ENCODE measurements at regions not wholly inside any gene's neighbourhood (a gene's known extent, or its start where the extent isn't known, plus 50 kb on each side); places are given as distances from the start of the nearest gene placed in this dataset.

DNA sequence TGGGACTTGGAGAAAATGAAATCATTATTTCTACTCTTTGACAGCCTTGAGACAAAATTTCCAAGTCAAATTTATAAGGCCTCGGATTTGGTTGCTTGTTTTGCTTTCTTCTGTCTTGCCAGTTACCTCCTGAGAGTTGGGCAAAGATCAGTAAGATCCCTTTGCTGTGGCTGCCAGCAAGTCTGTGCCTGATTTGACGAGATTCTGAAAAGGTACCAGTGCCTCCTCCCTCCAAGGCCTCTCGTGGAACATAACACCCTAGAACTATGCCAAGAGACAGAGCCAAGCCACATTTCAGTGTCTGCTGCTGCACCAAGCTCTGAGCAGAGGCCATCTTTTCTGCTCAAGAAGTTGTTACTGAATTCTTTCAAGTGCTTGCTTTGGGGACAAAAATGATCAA is 61.0 kb downstream of the GTPBP8 start:
- no peak for DNase-seq

DNA sequence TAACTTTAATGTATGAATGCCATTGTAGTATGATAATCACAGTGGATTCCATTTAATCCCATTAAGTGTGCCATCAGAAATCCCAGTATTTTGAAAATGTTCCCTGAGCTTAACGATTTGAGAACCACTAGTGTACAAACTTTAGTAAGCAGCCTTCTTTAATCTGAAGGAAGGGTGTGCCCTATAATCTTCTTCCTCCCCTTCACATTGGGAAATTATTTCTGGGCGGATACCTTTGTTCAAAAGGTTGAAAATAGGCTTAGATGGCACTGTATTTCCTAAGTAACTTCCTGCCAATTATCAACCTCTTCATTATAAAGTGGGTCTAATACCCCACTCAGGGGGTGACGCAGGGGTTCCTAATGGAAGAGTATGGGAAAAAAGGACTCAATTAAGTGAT is 62.4 kb downstream of the GTPBP8 start:
- peak; percentile 7 for DNase-seq

DNA sequence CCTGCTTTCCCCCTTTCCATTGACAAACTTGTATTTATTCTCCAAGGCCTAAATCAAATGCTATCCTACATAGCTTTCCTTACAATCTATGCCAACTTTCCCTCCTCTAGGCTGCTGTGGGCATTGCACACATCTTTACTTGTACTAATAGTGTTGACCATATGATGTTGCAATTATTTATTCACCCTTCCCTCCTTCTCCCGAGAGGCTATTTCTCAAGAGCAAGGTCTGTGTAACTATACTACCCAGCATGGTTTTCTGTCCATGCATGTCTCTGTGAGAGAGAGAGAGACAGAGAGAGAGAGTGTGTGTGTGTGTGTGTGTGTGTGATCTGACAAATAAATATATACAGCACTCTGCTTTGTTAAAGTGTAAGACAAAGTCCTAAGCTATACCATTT is 63.8 kb downstream of the GTPBP8 start:
- DNase-seq, result peak; percentile 72

DNA sequence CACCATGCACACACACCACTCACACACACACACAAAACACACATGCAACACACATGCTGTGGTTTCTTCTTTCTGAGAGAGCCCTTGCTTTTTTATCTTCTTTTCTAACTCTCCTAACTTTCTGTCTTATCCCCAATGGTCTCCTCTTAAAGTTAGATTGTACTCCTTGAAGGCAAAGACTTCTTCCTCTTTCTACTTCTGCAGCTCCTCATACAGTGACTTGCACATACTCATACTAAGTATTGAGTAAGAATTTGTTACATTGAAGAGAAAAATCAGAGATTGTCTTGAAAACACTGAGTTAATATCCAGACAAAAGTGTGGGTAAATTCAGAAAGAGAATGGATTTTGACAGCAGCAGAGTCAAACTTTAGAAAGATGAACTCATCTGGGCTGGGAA is 64.4 kb downstream of the GTPBP8 start:
- DNase-seq, result peak; percentile 76

DNA sequence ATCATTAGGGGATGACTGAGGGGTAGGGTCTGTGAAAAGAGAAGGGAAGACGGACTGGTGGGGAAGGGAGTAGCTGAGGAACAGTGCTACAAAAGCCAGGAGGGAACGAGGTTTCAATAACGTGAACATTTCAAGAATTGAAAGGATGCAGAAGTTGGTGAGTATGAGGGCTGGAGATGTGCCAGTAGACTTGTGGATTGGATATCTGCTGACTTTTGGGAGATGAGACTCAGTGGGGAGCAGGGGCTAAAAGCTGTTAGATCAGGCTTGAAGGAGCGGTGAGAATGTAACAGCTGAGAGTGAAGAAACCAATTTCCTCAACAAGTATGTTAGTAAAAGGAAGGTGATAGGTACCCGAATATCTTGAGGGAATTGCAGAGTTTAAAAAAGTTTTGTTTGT is 65.2 kb downstream of the GTPBP8 start:
- no peak for DNase-seq

DNA sequence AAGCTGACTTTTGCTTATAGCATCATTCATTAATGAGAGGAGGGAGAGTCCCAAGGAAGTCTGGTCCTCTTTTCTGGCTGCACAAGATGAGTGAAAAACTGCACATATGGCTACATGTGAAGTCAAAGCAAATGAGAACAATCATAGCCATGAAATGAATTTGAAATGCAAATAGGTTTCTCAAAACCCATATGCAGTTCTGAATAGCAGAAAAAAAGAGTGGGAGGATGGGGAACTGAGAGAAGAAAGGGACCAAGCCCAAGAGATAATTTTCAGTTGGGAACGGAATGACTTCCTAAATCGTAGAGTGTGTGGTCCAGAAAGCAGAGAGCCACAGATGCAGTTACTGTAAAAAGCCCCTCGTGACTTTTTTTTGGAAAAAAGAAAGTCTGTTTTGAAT is 66.3 kb downstream of the GTPBP8 start:
- DNase-seq, result peak; percentile 76

DNA sequence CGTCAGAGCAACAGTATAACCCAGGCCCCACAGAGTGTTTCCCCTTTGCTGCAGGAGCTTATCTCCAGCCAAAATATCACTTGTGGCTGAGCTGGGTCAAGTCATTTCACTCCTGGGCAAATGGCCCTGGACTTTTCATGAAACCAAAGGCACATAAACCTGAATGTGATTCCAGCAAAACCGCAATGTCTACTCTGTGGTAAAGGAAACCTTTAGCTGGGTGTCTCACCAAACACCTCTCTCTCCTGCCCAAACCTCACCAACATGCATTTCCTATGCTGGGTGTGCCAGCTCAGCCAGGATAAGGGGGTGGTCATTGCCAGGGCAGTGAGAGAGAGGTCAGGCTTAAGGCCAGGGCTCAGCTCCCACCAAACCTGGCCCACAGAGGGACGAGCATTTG is 67.4 kb downstream of the GTPBP8 start:
- DNase-seq, result no peak

DNA sequence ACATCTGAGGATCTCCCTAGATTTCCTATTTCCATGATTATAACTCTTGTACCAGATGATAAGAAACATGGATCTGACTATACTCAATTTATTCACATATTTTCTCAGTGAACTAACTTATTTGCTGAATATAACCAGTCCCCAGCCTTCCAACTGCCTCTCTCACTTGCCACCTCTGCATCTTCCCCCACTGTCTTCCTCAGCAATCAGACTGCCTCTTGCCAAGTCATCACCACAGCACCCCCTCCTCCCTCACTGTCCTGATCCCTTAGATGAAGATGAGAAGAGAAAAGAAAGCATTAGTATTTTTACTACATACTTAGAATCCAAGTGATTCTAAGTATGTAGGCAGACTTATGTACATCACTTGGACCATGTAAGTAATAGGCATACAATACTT is 71.9 kb downstream of the GTPBP8 start:
- no peak for DNase-seq

DNA sequence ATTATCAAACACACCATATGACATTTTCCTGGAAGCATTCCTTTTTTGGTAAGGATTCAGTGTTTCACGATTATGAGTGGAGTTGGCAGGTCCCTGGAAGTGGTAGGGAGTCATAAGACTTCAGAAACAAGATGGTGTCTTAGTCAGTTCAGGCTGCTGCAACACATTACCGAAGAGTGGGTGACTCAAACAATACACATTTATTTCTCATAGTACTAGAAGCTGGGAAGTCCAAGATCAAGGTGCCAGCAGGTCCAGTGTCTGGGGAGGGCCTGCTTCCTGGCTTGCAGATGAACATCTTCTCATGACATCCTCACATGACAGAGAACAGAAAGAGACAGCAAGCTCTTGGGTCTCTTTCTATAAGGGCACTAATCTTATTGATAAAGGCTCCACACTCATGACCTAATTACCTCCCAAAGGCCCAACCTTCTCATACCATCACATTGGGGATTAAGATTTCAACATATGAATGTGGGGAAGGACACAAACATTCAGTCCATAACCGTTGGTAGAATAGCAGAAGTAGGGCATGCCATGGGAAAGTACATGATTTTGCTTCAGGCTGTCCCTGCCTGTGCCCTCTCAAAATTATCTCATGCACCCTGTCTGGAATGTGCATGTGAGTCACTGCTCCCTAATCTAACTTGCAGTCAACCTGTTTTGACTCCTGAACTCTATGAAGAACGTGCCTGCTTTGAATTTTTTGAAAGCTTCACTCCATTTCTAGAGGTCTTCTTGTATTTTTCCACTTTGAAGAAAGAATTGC is 72.5 kb downstream of the GTPBP8 start:
- peak; percentile 82 for DNase-seq

DNA sequence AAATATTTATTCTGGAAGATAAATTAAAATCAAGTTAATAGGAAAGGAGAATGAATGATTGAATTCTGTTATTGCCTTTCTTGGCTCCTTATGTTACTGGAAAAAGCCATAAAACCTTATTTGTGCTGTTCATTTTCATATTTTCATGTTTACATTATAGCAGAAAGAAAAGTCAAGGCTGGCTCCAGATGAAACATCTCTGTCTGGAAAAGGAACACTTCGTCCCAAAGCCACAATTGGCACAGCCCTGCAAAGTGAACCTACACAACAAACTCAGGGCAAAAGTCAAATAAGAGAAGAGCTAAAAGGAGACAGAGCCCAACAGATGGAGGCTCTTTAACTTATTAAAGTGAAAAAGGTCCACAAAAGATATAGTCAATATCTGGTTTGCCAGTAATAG is 73.4 kb downstream of the GTPBP8 start:
- DNase-seq, result no peak

DNA sequence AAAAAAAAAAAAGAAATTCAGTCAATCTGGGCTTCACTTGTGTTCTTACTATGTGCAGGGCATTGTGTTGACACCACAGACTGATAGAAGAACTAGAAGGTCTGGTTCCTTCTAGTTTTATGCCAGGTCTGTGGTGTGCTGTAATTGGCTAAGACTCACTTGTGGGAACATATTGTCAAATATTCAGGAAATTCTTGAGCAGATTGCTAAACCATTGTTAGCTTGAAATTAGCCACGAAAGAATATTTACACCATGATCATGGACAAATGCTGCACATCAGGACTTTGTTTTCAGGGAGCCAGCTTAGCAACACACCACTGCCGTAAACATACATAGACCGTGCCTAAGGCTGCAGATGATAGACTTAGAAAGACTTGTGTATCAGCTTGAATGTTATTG is 74.6 kb downstream of the GTPBP8 start:
- no peak for DNase-seq

DNA sequence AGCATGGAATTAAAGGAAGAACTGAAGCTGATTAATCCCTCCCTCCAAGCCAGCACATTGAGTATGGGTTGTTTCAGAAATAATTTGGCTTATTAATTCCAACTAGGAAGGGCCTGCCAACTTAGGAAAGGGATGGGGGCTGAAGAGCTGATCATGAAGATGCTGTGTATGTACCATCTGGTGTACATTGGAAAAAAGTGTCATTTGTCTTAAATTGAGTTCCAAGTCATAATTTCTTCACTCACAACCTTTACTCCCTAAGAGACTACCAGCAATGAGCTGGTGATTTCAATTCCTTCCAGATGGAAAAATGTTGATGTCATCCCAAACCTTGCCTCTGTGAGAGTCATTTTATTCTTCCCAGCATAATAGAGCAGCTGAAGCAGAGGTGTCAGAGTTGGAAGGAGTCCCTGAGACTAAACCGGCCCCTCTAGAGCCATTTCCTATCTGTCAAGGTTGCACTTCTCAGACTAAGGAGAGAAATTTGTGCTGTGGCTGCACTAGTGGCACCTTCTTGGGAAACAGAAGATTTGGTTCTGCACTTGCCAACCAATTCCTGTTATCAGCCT is 79.4 kb downstream of the GTPBP8 start:
- DNase-seq, result no peak

DNA sequence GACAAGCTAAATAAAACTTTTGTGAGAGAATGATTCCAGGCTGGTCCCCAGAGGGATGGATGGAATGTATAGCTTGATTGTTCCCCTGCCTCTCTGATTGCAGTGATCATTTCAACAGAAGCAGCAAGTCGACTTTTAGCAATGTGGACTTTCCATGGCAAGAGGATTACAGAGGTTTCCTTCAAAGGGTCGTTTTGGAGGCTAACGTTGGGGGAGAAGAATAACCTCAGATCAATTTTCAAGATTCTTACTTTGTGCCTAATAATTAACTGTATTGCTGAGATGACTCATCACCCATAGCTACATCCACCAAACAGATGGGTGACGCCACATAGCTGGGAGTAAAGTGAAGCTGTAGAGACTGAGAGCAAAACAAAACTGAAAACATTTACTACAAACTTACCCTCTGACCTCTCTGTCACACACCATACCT is 79.9 kb downstream of the GTPBP8 start:
- DNase-seq, result no peak

DNA sequence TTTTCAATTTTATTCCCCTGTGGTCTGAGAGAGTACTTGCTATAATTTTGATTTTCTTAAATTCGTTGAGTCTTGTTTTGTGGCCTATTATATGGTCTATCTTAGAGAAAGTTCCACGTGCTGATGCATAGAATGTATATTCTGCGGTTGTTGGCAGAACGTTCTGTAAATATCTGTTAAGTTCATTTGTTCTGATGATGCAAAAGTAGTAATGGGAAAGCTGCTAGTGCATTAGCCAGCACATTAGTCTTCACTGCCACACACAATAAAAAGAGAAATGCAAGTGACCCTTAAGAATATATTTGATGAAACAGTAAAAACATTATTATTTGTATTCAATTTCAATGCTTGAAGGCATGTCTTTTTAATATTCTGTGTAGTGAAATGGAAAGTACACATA is 84.8 kb downstream of the GTPBP8 start:
- DNase-seq, result no peak

DNA sequence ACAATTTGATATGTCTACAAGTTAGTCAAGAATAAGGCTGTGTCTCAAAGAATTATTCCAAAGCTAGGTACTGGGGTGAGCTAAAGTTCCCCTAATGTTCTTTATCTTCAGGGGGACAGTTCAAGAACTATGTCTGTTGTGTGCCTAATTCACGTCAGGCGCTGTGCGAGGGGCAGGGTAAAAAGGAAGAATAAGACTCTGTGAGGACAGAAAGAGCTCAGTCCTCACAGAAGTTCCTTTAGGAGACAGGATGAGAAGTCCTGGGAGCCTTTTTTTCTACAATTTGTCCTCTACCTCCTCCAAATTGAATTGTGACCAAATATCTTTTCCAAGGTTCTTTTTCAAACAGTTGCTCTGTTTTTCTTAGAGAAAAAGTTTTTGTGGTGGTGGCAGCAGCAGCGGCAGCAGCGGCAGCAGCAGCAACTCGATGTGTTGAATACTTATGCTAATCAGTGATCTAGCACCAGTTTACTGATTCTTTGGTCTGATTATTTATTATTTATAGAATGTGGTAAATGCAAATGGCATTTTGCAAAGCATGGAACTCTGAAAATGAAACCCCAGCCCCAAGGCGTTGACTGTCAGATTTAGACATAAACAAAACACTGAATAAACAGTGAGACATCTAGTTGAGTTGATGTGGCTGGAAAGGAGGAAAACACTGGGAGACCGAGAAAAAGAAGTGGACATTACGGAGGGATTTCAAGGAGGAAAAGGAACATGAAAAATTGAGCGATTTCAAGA is 88.6 kb downstream of the GTPBP8 start:
- no peak for DNase-seq

DNA sequence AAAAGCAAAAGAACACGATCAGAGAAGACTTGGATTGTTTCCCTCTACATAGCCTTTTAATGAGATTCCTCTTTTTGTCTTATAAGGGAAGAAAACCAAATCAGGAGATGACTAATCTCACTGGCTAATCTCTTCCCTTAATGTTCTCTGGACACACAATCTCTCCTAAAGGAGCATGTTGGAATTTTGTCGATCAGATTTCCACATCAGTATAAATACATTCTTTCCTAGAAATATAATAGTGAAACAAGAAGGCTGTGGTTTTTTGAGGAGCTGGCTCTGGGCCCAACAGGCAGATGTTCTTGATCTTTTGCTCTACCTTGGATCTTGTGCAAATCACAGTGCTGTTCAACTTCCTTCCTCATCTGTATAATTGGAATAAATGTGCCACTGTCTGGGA is 94.0 kb downstream of the GTPBP8 start:
- no peak for DNase-seq

DNA sequence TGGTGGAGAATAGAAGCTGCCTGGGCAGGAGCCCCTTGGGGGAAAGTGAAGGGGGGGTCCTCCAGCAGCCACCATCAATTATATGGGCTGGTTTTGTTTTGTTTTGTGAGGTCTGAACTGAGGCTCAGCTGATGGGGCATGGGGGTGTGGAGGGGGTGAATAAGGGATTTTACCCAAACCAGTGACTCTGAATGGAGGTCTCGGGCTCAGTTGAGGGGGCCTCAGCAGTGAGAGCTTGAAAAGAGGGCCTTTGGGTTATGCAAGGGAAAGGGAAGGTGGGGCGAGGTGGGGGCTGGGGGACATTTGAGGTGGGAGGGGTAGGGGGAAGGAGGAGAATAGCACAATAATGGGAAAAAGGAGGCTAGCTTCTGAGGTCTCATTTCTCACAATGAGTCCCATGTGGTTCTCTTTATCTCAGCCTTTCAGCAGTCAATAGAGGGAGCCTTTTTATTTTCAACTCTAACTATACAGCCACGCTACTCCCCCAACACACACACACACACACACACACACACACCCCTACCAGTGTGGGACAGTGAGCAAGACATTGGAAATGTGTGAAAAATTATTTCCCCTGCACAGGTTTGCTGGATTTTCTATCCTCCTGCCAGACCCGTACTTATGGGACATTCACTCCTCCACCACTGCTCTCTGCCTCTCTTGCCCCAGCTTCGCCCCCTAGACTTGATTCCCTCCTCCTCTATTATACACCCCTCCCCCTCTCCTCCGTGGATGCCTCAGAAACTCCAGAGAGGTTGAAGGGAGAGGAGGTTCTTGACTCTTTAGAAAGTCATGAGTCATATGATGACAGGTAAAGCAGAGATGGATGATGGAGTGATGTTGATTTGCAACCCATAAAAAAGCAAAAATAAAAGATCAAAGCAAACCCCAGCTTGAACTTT is 96.0 kb downstream of the GTPBP8 start:
- DNase-seq, result no peak

DNA sequence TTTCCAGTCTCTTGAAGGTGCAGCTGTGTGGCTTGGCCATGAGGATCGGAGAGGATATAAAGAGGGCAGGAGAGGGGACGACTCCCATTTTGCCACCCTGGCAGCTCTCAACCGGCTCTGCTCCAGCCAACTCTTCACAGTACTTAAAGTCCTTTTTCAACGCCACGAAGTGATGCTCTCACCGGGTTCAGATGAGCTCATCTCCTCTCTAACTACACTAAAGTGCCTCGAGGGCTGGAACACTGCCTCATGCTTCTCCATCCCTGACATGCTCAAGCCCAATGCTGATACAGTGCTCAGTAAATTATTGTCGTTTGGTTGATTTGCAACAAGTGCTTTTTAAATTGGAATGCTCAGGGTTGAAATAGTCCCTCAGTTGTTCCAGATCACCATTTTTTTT is 97.8 kb downstream of the GTPBP8 start:
- DNase-seq, result no peak

DNA sequence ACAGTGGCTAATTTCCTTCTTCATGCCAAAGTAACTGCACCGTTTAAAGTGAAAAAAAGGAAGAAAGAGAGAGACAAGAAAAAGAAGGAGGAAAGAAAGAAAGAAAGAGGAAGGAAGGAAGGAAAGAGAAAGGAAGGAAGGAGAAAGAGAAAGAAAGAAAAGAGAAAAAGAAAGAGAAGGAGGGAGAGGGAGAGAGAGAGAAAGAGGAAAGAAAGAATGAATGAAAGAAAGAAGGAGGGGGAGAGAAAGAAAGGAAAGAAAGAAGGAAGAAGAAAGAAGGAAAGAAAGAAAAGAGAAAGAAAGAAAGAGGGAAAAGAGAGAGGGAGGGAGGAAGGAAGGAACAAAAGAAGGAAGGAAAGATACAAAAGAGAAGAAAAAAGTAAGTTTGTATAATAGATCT is 100.6 kb downstream of the GTPBP8 start:
- DNase-seq, result no peak

DNA sequence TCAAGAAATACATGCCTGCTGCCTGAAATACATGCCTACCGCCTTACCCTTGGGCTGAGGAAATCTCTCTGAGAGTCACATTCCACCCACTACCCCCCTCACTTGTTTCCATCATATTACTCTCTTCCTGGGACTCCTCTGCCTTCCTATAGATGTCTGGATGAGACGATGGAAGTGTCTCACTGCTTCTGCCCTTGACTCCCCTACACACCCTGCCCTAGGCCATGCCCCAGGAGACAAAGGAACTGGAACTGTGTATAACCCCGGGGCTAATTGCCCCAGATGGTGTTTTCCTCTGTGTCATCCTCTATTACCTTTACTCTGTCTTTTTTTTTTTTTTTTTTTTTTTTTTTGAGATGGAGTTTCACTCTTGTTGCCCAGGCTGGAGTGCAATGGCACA is 102.0 kb downstream of the GTPBP8 start:
- no peak for DNase-seq

DNA sequence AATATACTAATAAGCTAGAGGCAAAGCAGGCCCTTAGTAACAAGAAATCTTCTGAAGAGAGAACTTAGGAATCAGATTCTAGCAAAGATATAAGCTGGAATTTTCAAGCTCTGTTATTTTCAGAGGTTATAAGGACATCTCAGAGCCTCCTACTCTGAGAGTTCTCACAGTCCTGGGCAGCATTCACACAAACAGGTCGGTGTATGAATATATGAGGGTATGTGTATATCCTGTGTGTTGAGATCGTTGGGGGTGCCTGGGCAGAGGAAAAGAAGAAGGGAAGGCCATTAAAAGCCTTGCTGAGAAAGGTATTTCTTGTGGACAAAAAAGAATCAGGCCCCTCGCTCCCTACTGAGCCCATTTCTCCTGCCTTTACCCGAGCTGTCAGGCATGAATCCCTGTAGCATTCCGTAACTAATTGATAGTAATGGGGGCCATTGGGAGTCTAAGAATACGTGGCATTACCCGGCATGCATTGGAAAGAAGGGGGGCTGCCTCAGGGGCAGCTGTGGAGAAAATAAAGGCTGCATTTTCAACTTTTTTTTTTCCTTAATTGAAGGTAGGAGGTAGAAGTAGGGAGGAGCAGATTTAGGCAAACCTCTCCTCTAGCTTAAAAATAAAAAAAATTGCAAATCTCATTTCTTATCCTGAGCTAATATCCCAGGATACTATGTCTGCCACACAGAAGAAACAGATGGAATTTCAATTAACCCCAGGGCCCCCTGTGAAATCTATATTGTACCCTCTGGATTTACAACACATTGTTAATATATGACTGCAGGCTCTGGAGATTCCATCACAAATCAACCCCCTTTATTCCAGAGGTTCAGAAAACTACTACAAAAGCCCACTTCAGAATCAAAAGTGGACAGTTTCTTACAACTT is 103.8 kb downstream of the GTPBP8 start:
- no peak for DNase-seq

All from inflammatory macrophage treated with lipopolysaccharide for 4 hours (primary cell).